ENCODE measurements at regions not wholly inside any gene's neighbourhood (a gene's known extent, or its start where the extent isn't known, plus 50 kb on each side); places are given as distances from the start of the nearest gene placed in this dataset.
"Not testable (repeated sequence)": the region's sequence is repeated elsewhere in the genome, so short reads cannot be mapped to it uniquely, and the experiment has no call there.

- TF ChIP-seq CTCF (IDR thresholded peaks at IDR 0.05; ENCODE audit: low read depth, low read length, missing input control); SP1 (IDR thresholded peaks at IDR 0.05); RAD21 (IDR thresholded peaks at IDR 0.05); RXRA (IDR thresholded peaks at IDR 0.05); FOXA2 (IDR thresholded peaks at IDR 0.05): not testable (repeated sequence)
Measured at GRCh38 chr6:121564529-121564928, 129.1 kb downstream of the GJA1 start.

Measured in liver (tissue), 3 donors.